ENCODE measurements at regions not wholly inside any gene's neighbourhood (a gene's known extent, or its start where the extent isn't known, plus 50 kb on each side); places are given as distances from the start of the nearest gene placed in this dataset.

DNA sequence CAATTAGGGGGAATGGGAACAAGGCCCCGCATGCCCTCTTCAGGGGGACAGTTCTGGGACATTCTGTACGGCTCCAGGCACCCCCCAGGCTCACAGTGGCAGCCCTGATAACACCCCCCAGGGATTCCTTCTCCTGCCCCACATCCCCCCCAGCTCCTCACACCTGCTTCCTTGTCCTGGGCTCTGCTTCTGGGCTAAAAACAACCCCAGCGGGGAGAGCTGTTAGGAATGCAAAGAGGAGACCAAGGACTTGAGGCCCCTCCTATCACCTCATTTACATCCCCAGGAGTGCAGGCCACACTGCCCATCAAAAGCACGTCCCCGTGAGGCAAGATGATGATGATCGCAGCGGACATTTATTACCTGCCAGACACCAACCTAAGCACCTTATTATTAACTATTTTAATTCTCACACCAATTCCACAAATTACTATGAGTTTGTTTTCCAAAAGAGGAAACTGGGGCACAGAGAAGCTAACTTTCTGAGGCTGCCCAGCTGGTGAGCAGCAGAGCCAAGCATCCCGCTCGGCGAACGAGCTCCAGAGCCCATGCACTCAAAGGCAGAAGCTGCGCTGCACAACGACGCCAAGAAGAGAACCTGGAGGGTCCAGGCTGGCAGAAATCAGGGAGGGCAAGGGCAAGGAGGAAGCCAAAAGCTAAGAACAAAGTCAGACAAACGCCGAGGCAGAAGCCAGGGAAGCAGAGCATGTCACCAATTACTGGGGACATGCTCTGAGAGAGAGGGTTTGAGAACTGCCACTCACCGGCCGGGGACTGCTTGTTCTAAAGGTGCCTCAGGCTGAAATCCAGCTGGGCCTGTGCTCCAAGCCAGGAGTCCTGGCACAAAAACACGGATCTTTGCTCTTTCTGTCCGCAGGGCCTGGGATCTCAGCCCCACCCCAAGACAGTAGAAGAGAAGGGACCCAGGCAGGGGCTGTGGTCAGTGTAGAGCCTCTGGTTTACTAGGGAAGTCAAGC is 76.2 kb upstream of the NSMCE3 start:
- no peak for TF ChIP-seq JUND (IDR thresholded peaks at IDR 0.05; ENCODE audit: low read depth)
- in situ Hi-C loops (cut with HindIII; ENCODE audit: low pct_unique_long_range_greater_than_20kb, low sequenced_read_pairs) = no loop called here
- DNase-seq (ENCODE audit: low read depth in 1 of 2, low spot score in 1 of 2) = no peak

DNA sequence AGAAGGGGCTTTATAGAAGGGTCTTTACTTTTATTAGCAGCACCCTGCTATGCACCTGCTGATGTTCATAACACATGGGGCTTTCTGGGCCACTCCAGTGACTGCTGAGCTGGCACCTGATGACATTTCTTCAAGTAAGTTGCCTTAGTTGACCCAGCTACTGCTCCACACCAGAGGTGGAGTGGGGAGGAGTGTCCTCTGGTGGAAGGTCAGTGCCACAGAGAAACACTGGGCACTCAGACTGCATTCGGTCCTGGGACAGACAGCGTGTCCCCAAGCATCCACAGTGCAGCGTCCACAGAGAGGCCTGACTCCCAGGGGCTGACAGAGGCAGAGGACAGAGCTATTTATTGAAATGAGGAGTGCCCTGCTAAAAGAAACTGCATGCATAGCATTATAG is 74.9 kb upstream of the NSMCE3 start:
- in situ Hi-C loops (cut with HindIII; ENCODE audit: low pct_unique_long_range_greater_than_20kb, low sequenced_read_pairs) = no loop called here
- DNase-seq (ENCODE audit: low read depth in 1 of 2, low spot score in 1 of 2) = no peak
- no peak for TF ChIP-seq JUND (IDR thresholded peaks at IDR 0.05; ENCODE audit: low read depth)

DNA sequence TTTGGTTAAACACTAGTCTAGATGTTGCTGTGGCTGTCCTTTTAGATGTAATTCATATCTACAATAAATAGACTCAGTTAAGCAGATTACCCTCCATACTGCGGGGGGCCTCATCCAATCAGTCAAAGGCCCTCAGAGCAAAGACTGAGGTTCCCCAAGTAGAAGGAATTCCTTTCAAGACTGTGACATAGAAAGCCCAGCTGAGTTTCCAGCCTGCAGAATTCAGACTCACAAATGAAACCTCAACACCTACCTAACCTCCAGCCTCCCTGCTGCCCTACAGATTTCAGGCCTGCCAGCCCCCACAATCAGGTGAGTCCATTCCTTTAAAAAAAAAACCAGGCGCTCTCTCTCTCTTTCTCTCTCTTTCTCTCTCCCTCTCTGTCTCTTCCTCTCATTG is 73.6 kb upstream of the NSMCE3 start:
- in situ Hi-C loops (cut with HindIII; ENCODE audit: low pct_unique_long_range_greater_than_20kb, low sequenced_read_pairs) = no loop called here

DNA sequence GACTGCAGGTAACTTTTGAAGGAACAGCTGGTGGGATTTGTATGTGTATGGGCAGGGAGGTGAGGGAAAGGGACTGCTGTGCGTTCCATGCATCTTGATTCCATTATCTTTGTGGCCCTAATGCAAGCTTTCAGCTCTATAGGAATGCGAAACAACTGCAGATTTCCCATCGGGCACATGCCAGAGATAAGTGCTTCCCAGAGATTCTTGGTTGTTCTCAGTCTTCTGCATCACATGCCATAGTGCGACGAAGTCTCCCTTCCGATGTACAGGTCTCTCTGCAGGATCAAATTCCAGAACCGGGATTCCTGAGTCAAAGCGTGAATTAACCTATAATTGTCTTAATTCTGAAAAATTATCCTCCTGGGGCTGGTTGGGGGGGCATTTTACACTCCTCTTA is 72.6 kb upstream of the NSMCE3 start:
- DNase-seq (ENCODE audit: low read depth in 1 of 2, low spot score in 1 of 2) = no peak
- no peak for TF ChIP-seq JUND (IDR thresholded peaks at IDR 0.05; ENCODE audit: low read depth)
- in situ Hi-C loops (cut with HindIII; ENCODE audit: low pct_unique_long_range_greater_than_20kb, low sequenced_read_pairs) = no loop called here

More for the DNA sequence above, 73.6 kb upstream of the NSMCE3 start:
- TF ChIP-seq JUND (IDR thresholded peaks at IDR 0.05; ENCODE audit: low read depth) = no peak
- no peak for DNase-seq (ENCODE audit: low read depth in 1 of 2, low spot score in 1 of 2)

DNA sequence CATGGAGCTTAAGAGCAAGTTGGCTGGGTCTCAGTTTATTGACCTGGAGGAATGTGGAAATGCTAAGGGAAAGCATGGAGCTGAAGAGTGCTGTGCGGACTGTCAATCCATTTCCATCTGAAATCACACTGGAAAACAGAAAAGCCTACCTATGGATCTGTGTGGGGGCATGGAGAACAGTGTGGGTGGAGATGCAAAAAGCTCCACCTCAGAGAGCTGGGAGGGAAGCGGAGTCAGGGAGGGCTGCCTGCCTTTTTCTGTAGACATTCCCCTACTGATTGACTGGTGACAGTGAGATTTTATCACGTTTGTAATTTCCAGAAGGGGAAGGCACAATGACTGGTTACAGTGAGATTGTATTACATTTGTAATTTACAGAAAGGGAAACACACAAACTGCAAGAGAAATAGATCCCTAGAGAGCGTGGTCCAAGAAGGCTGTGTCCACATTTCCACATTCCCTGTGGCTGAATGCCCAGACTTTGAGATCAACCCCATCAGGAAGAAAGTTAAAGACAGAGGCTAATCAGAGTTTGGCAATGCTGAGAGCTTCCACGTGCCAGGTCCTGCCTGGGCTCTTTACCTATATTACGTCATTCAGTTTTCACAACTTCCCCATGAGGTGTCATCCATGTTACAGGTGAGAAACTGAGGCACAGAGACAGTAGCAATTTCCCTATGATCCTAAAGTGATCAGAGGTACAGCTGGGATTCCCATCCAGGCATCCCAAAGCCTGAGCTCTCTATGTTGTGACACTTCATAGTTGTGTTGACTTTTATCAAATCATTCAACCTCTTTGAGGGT is 67.7 kb upstream of the NSMCE3 start:
- in situ Hi-C loops (cut with HindIII; ENCODE audit: low pct_unique_long_range_greater_than_20kb, low sequenced_read_pairs) = no loop called here
- TF ChIP-seq JUND (IDR thresholded peaks at IDR 0.05; ENCODE audit: low read depth) = no peak

DNA sequence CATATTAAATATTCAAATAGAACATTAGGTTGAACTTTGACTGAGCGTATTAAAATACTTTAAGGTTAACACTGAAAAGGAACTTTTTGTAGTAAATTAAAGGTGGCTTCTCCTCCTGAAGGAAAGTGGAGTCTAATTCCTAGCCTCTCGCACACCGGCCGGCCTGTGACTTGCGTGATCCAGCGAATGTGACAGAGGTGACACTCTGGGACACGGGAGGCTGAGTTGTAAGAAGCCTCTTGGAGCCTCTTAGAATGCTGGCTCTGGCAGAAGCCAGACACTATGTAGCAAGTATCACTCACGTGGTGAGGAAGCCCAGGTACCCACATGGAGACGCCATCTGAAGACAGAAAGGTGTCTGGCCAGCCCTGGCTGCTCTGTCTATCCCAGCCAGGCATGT is 64.9 kb upstream of the NSMCE3 start:
- in situ Hi-C loops (cut with HindIII; ENCODE audit: low pct_unique_long_range_greater_than_20kb, low sequenced_read_pairs) = no loop called here
- DNase-seq (ENCODE audit: low read depth in 1 of 2, low spot score in 1 of 2) = no peak
- TF ChIP-seq JUND (IDR thresholded peaks at IDR 0.05; ENCODE audit: low read depth) = no peak

More for the DNA sequence above, 67.7 kb upstream of the NSMCE3 start:
- DNase-seq (ENCODE audit: low read depth in 1 of 2, low spot score in 1 of 2) = no peak

DNA sequence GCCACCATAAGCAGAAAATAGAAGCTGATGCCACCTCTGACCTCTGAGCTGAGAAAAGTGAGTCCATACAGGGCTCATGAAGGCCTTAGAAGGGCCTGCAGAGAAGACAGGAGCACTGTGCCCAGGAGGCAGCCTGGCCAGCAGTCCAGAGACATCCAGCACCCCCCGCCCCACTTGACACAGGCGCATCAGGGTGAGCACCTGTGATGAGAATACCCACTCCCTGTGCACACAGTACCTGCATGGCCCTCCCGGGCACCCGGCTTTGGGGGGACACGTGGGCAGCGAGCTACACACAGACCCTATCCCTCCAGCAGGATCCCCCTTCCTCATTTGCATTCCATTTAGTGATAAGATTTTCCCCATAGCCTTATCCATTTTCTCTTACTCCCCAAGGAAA is 63.6 kb upstream of the NSMCE3 start:
- in situ Hi-C loops (cut with HindIII; ENCODE audit: low pct_unique_long_range_greater_than_20kb, low sequenced_read_pairs) = no loop called here
- TF ChIP-seq JUND (IDR thresholded peaks at IDR 0.05; ENCODE audit: low read depth) = no peak
- DNase-seq (ENCODE audit: low read depth in 1 of 2, low spot score in 1 of 2) = no peak

DNA sequence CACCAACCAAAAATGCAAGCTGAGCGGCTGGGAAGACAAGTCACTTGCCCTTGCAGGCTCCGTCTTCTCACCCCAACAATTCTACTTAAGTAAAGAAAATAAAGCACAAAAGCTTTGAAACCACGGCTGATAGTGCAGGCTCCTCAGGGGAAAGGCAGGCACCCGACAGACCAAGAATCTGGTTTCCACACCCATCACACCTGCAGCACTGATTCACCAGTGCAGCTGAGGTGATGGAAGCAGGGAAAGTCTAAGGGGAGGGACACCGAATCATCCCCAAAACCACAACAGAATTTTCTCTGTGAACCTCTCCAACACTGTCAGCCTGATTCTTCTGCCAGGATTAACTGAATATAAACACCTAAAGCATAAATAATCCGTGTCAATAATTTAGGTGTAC is 62.0 kb upstream of the NSMCE3 start:
- no peak for TF ChIP-seq JUND (IDR thresholded peaks at IDR 0.05; ENCODE audit: low read depth)
- in situ Hi-C loops (cut with HindIII; ENCODE audit: low pct_unique_long_range_greater_than_20kb, low sequenced_read_pairs) = no loop called here
- no peak for DNase-seq (ENCODE audit: low read depth in 1 of 2, low spot score in 1 of 2)

DNA sequence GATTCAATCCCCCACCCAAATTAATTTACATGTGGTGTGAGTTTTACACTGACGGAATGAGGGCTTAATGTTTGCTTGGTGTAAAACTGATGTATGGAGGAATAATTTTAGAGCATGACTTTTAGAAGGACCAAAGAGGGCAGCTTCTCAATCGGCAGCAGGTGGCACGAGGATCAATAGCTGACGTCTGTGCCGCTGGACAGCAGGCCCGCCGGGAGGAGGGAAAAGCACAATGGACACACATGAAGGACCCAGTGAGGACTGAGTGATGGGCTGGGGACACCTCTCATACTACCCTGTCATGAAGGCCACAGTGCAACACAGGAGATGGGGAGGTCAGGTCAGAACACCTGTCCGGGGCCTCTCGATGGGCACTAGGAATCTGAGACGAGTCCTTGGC is 61.4 kb upstream of the NSMCE3 start:
- TF ChIP-seq JUND (IDR thresholded peaks at IDR 0.05; ENCODE audit: low read depth) = no peak
- in situ Hi-C loops (cut with HindIII; ENCODE audit: low pct_unique_long_range_greater_than_20kb, low sequenced_read_pairs) = no loop called here
- DNase-seq (ENCODE audit: low read depth in 1 of 2, low spot score in 1 of 2) = no peak

DNA sequence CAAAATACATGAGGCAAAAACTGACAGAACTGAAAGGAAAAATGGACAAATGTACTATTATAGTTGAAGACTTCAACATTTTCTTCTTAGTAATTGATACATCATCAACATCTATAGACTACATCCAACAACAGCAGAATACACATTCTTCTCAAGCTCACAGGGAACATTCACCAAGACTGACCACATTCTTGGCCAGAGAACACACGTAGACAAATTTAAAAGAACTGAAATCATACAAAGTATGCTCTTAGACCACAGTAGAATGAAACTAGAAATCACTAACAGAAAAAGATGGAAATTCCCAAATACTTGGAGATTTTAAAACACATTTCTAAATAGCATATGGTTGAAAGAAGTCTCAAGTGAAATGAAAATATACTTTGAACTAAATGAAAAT is 55.1 kb upstream of the NSMCE3 start:
- in situ Hi-C loops (cut with HindIII; ENCODE audit: low pct_unique_long_range_greater_than_20kb, low sequenced_read_pairs) = no loop called here
- DNase-seq (ENCODE audit: low read depth in 1 of 2, low spot score in 1 of 2) = no peak
- no peak for TF ChIP-seq JUND (IDR thresholded peaks at IDR 0.05; ENCODE audit: low read depth)

DNA sequence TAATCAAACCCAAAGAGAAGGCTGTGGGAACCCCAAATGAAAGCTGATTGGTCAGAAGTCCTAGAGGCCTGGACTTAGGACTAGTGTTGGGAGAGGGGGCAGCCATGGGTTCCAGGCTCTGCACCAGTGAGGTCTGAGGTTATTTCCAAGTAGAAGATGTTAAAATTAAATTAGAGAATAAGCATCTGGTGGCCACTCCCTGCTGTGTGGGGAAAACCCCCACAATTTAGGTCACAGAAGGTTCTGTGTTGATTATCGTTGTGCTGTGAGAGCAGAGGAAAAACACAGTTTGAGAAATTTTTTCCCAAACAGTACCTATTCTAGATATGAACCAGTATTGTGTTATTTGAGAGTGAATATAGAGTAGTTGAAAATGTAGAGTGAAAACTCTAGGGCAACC is 53.9 kb upstream of the NSMCE3 start:
- in situ Hi-C loops (cut with HindIII; ENCODE audit: low pct_unique_long_range_greater_than_20kb, low sequenced_read_pairs) = no loop called here
- DNase-seq (ENCODE audit: low read depth in 1 of 2, low spot score in 1 of 2) = no peak
- no peak for TF ChIP-seq JUND (IDR thresholded peaks at IDR 0.05; ENCODE audit: low read depth)

DNA sequence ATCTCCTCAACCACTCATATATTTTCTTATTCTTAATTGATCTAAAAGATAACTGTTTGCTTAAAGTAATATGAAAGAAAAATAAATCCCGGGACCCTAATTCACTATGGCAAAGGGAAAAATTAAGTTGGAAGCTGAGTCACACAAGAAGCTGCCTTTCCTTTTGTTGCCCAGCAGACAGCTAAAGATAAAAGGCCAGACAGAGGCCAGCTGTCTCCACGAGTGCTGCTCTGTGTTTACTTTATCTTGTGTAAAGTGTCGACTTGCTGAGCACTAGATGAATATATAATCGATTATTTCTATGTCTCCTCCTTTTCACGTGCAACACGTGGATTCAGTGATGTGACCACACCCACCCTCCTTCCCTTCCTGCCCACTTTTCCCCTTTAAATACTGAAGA is 52.8 kb upstream of the NSMCE3 start:
- DNase-seq (ENCODE audit: low read depth in 1 of 2, low spot score in 1 of 2) = no peak

DNA sequence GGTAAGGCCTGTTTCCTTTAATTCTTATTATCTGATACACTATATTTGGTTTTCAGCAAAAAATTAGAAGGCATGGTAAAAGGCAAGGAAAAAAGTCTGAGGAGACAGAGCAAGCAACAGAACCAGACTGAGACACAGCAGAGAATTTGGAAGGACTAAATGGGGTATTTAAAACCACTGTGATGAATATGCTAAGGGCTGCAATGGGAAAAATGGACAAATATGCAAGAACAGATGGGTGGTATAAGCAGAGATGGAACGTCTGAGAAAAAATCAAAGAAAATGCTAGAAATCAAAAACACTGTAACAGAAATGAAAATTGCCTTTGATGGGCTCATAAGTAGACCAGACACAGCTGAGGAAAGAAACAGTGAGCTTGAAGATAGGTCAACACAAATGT is 50.8 kb upstream of the NSMCE3 start:
- TF ChIP-seq JUND (IDR thresholded peaks at IDR 0.05; ENCODE audit: low read depth) = no peak
- DNase-seq (ENCODE audit: low read depth in 1 of 2, low spot score in 1 of 2) = no peak
- in situ Hi-C loops (cut with HindIII; ENCODE audit: low pct_unique_long_range_greater_than_20kb, low sequenced_read_pairs) = no loop called here

More for the DNA sequence above, 52.8 kb upstream of the NSMCE3 start:
- in situ Hi-C loops (cut with HindIII; ENCODE audit: low pct_unique_long_range_greater_than_20kb, low sequenced_read_pairs) = no loop called here
- no peak for TF ChIP-seq JUND (IDR thresholded peaks at IDR 0.05; ENCODE audit: low read depth)
